ENCODE measurements at regions not wholly inside any gene's neighbourhood (a gene's known extent, or its start where the extent isn't known, plus 50 kb on each side); places are given as distances from the start of the nearest gene placed in this dataset.

DNA sequence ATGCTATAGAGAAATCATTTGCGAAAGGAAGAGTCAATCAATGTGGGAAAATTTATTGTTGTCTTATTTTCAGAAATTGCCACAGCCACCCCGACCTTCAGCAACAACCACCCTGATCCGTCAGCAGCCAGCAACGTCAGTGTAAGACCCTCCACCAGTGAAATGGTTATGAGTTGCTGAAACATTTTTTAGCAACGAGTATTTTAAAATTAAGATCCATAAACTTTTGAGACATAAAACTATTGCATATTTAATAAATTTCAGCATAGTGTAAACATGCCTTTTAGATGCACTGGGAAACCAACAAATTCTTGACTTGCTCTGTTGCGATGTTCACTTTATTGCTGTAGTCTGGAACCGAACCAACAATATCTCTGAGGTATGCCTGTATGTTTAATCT, 887.9 kb downstream of the DCDC2C start:
- Histone ChIP-seq H3K9me3 (ENCODE audit: control insufficient read depth, low read length) (no peaks in the 10 kb centered on the region), H3K4me1 (ENCODE audit: control insufficient read depth, insufficient read depth, low read length) (no peaks in the 10 kb centered on the region), H3K36me3 (ENCODE audit: control insufficient read depth, insufficient read depth, low read length) (no peaks in the 10 kb centered on the region)

GRCh38 chr2:4597400-4597799, 894.0 kb downstream of the DCDC2C start:
- H3K9me3 ChIP-seq (ENCODE audit: control insufficient read depth, low read length), result no peaks in the 10 kb centered on the region
- H3K4me3 ChIP-seq (ENCODE audit: low read length), result no peak overlapping the region
- no peaks in the 10 kb centered on the region for H3K36me3 ChIP-seq (ENCODE audit: control insufficient read depth, insufficient read depth, low read length)
- H3K27me3 ChIP-seq (ENCODE audit: control insufficient read depth, insufficient read depth, low read length), result no peaks in the 10 kb centered on the region
- no peaks in the 10 kb centered on the region for H3K4me1 ChIP-seq (ENCODE audit: control insufficient read depth, insufficient read depth, low read length)
- no peak overlapping the region for H3K9ac ChIP-seq (ENCODE audit: low read length)

More for the DNA sequence above, 887.9 kb downstream of the DCDC2C start:
- Histone ChIP-seq H3K9ac (ENCODE audit: low read length) (no peak overlapping the region), H3K4me3 (ENCODE audit: low read length) (no peak overlapping the region), H3K27me3 (ENCODE audit: control insufficient read depth, insufficient read depth, low read length) (no peaks in the 10 kb centered on the region)

- no peaks in the 10 kb centered on the region for H3K4me1 ChIP-seq (ENCODE audit: control insufficient read depth, insufficient read depth, low read length)
- H3K9ac ChIP-seq (ENCODE audit: low read length), result no peak overlapping the region
- no peak overlapping the region for H3K4me3 ChIP-seq (ENCODE audit: low read length)
Measured at GRCh38 chr2:4604767-4605166, 901.4 kb downstream of the DCDC2C start.

DNA sequence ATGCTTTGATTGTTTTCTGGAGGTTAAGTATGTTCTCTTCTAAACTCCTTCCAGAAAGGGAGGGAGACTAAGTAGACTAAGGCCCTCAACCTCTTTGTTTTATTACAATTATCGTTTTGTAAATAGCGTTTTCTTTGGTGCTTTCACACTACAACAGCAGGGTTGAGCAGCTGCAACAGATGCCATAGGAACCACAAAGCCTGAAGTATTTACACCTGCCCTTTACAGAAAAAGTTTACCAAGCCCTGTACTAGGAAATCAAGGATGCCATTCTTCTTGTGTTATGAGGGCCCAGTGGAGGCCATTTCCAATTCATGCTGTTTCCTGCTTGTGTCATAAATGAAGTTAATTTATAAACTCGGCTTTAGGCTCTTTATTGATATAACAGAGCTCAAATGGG, 914.8 kb downstream of the DCDC2C start:
- no peak overlapping the region for H3K4me3 ChIP-seq (ENCODE audit: low read length)
- H3K9ac ChIP-seq (ENCODE audit: low read length), result no peak overlapping the region
- no peaks in the 10 kb centered on the region for H3K27me3 ChIP-seq (ENCODE audit: control insufficient read depth, insufficient read depth, low read length)
- H3K36me3 ChIP-seq (ENCODE audit: control insufficient read depth, insufficient read depth, low read length), result no peaks in the 10 kb centered on the region
- H3K9me3 ChIP-seq (ENCODE audit: control insufficient read depth, low read length), result no peaks in the 10 kb centered on the region
- no peaks in the 10 kb centered on the region for H3K4me1 ChIP-seq (ENCODE audit: control insufficient read depth, insufficient read depth, low read length)

More at GRCh38 chr2:4604767-4605166, 901.4 kb downstream of the DCDC2C start:
- Histone ChIP-seq H3K9me3 (ENCODE audit: control insufficient read depth, low read length) (no peaks in the 10 kb centered on the region), H3K36me3 (ENCODE audit: control insufficient read depth, insufficient read depth, low read length) (no peaks in the 10 kb centered on the region), H3K27me3 (ENCODE audit: control insufficient read depth, insufficient read depth, low read length) (no peaks in the 10 kb centered on the region)

DNA sequence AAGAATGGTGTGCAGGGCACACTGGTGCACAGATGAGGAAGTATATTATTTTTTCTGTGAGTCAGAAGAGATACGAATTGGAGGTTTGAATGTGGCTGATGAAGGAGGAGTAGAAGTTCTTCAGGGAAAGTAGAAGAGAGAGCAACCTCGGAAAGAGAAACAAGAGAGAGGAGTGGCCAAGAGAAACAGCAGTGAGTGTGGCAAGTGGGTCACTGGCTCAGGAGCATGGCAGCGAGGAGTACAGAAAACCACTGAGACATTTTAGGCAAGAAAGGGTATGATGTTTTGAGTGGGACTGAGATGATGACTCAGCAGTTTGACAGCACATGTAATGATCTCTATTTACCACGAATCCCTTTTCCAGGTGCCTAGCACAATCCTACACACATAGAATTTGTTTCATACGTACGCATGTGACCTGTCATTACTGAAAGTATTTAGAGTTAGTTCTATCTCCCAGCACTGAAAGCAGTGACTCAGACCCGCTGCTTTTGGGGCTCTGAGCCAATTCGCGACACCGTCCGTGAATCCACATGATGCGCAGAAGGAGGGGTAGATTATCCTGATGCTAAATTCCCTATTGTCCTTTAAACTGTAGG, 915.4 kb downstream of the DCDC2C start:
- no peaks in the 10 kb centered on the region for H3K27me3 ChIP-seq (ENCODE audit: control insufficient read depth, insufficient read depth, low read length)
- no peak overlapping the region for H3K4me3 ChIP-seq (ENCODE audit: low read length)
- no peaks in the 10 kb centered on the region for H3K4me1 ChIP-seq (ENCODE audit: control insufficient read depth, insufficient read depth, low read length)

GRCh38 chr2:4628998-4629501, 925.7 kb downstream of the DCDC2C start:
- H3K9me3 ChIP-seq (ENCODE audit: control insufficient read depth, low read length), result no peaks in the 10 kb centered on the region
- H3K27me3 ChIP-seq (ENCODE audit: control insufficient read depth, insufficient read depth, low read length), result no peaks in the 10 kb centered on the region
- H3K36me3 ChIP-seq (ENCODE audit: control insufficient read depth, insufficient read depth, low read length), result no peaks in the 10 kb centered on the region
- H3K4me1 ChIP-seq (ENCODE audit: control insufficient read depth, insufficient read depth, low read length), result no peaks in the 10 kb centered on the region
- no peak overlapping the region for H3K9ac ChIP-seq (ENCODE audit: low read length)
- no peak overlapping the region for H3K4me3 ChIP-seq (ENCODE audit: low read length)

More for the DNA sequence above, 915.4 kb downstream of the DCDC2C start:
- H3K9me3 ChIP-seq (ENCODE audit: control insufficient read depth, low read length), result no peaks in the 10 kb centered on the region
- no peaks in the 10 kb centered on the region for H3K36me3 ChIP-seq (ENCODE audit: control insufficient read depth, insufficient read depth, low read length)
- no peak overlapping the region for H3K9ac ChIP-seq (ENCODE audit: low read length)

GRCh38 chr2:4635289-4635688, 931.9 kb downstream of the DCDC2C start:
- Histone ChIP-seq H3K4me3 (ENCODE audit: low read length) (no peak overlapping the region), H3K36me3 (ENCODE audit: control insufficient read depth, insufficient read depth, low read length) (no peaks in the 10 kb centered on the region), H3K9me3 (ENCODE audit: control insufficient read depth, low read length) (no peaks in the 10 kb centered on the region), H3K27me3 (ENCODE audit: control insufficient read depth, insufficient read depth, low read length) (no peaks in the 10 kb centered on the region), H3K9ac (ENCODE audit: low read length) (no peak overlapping the region), H3K4me1 (ENCODE audit: control insufficient read depth, insufficient read depth, low read length) (no peaks in the 10 kb centered on the region)

GRCh38 chr2:4653991-4654390, 950.6 kb downstream of the DCDC2C start:
- H3K4me1 ChIP-seq (ENCODE audit: control insufficient read depth, insufficient read depth, low read length), result no peaks in the 10 kb centered on the region
- no peaks in the 10 kb centered on the region for H3K36me3 ChIP-seq (ENCODE audit: control insufficient read depth, insufficient read depth, low read length)
- no peaks in the 10 kb centered on the region for H3K27me3 ChIP-seq (ENCODE audit: control insufficient read depth, insufficient read depth, low read length)
- H3K9me3 ChIP-seq (ENCODE audit: control insufficient read depth, low read length), result no peaks in the 10 kb centered on the region
- no peak overlapping the region for H3K9ac ChIP-seq (ENCODE audit: low read length)
- no peak overlapping the region for H3K4me3 ChIP-seq (ENCODE audit: low read length)

DNA sequence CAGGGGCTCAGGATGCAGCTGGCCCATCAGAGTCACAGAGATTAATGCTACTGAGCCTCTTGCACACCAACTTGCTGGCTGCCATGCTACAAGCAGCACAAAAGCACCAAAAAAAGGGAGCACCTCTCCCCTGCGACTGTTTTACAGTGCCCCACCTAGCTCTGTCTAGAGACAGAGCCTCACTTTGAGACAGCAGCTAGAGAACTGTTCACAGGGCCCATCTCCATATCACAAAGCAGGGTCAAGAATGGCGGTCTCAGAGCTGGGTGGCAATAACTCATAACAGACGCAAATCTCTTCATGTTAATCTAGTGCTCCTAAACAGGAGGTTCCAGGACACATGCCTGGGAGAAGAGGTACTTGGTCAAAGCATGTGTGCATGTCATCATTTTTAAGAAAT, 953.0 kb downstream of the DCDC2C start:
- H3K9me3 ChIP-seq (ENCODE audit: control insufficient read depth, low read length), result no peaks in the 10 kb centered on the region
- no peak overlapping the region for H3K9ac ChIP-seq (ENCODE audit: low read length)
- no peaks in the 10 kb centered on the region for H3K27me3 ChIP-seq (ENCODE audit: control insufficient read depth, insufficient read depth, low read length)
- no peaks in the 10 kb centered on the region for H3K4me1 ChIP-seq (ENCODE audit: control insufficient read depth, insufficient read depth, low read length)
- H3K4me3 ChIP-seq (ENCODE audit: low read length), result no peak overlapping the region
- no peaks in the 10 kb centered on the region for H3K36me3 ChIP-seq (ENCODE audit: control insufficient read depth, insufficient read depth, low read length)

DNA sequence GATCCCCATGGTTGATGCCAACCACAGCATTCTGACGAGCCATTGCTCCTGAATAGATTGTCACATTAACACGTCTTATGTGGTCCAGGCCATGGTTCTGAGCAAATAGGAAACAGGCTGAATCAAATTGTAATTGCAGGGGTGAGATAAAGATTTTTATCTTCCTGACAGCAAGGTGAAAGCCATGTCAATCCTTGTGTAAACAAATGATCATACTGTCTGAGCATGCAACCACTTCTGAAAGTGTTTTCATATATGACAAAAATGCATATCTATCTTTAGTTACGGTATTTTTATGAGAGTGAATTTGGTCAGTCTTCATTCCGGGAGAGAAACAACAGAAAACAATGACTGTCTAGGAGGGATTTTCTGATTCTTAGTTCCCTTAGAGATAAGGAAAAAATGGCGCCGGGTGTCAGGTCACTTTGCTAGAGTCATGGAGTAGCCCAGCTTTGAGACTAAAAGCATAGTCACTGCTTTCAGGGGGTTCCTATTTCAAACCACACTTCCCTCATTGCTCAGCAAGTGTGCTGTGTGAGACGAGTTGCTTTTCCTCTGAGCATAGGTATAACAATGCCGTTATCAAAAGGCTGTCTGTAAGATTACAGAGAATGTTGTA, 958.9 kb downstream of the DCDC2C start:
- no peak overlapping the region for H3K9ac ChIP-seq (ENCODE audit: low read length)
- H3K36me3 ChIP-seq (ENCODE audit: control insufficient read depth, insufficient read depth, low read length), result no peaks in the 10 kb centered on the region
- H3K4me1 ChIP-seq (ENCODE audit: control insufficient read depth, insufficient read depth, low read length), result no peaks in the 10 kb centered on the region
- no peaks in the 10 kb centered on the region for H3K9me3 ChIP-seq (ENCODE audit: control insufficient read depth, low read length)
- no peak overlapping the region for H3K4me3 ChIP-seq (ENCODE audit: low read length)
- no peaks in the 10 kb centered on the region for H3K27me3 ChIP-seq (ENCODE audit: control insufficient read depth, insufficient read depth, low read length)

DNA sequence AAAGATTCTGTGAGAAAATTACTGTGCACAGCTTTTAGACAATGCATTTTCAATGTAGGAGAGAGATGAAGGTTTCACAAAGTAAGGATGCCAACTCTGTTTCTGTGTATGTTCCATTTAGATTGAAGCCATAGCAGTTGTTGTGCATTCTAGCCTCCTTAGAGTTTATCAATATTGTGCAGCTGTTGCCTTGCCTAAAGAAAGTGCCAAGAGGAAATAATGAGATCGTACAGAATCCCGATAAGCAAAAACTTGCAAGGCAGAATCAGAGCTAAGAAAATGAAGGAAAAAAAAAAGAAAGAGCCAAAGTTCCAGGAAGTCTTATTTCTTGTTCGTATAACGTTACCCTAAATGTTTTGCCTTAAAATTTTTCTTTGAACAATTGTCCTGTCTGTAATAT, 965.0 kb downstream of the DCDC2C start:
- Histone ChIP-seq H3K27me3 (ENCODE audit: control insufficient read depth, insufficient read depth, low read length) (no peaks in the 10 kb centered on the region), H3K9ac (ENCODE audit: low read length) (no peak overlapping the region), H3K9me3 (ENCODE audit: control insufficient read depth, low read length) (no peaks in the 10 kb centered on the region), H3K36me3 (ENCODE audit: control insufficient read depth, insufficient read depth, low read length) (no peaks in the 10 kb centered on the region), H3K4me3 (ENCODE audit: low read length) (no peak overlapping the region), H3K4me1 (ENCODE audit: control insufficient read depth, insufficient read depth, low read length) (no peaks in the 10 kb centered on the region)

GRCh38 chr2:4670331-4670730, 967.0 kb downstream of the DCDC2C start:
- no peaks in the 10 kb centered on the region for H3K36me3 ChIP-seq (ENCODE audit: control insufficient read depth, insufficient read depth, low read length)
- H3K9ac ChIP-seq (ENCODE audit: low read length), result no peak overlapping the region
- H3K9me3 ChIP-seq (ENCODE audit: control insufficient read depth, low read length), result no peaks in the 10 kb centered on the region
- no peak overlapping the region for H3K4me3 ChIP-seq (ENCODE audit: low read length)
- H3K27me3 ChIP-seq (ENCODE audit: control insufficient read depth, insufficient read depth, low read length), result no peaks in the 10 kb centered on the region
- no peaks in the 10 kb centered on the region for H3K4me1 ChIP-seq (ENCODE audit: control insufficient read depth, insufficient read depth, low read length)

Data from mucosa of stomach (tissue), 1 donor.